Activated naive CD8-positive, alpha-beta T cell treated with anti-CD3 and anti-CD28 coated beads, Interleukin-2, amount 50 U/mL, for 16 hours (primary cell): ENCODE measurements at regions not wholly inside any gene's neighbourhood (a gene's known extent, or its start where the extent isn't known, plus 50 kb on each side); places are given as distances from the start of the nearest gene placed in this dataset.

ENCODE experiments used
- DNase-seq: peaks from one replicate; pipeline ENCODE4 v3.0.0-alpha.2; 2020; ENCODE audit warnings: low read depth, low spot score

DNA sequence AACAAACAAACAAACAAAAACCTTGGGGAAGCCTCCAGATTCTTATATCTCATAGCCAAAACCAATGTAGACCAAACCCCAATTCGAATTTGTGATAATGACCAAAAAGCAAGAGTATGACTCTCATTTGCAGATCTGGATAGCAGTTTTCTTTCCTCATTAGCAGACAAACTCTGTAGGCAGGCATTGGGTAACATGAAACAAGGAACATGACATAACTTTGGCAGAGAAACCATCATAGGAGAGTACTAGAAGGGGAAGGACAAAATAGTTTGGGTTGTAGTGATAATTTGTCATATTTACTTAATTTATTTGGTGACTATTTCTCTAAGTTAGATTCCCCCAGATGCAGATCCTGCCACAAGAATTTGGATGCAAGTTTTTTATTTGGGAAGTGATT, 187.8 kb downstream of the MID1IP1 start:
- DNase-seq, result no peak

DNA sequence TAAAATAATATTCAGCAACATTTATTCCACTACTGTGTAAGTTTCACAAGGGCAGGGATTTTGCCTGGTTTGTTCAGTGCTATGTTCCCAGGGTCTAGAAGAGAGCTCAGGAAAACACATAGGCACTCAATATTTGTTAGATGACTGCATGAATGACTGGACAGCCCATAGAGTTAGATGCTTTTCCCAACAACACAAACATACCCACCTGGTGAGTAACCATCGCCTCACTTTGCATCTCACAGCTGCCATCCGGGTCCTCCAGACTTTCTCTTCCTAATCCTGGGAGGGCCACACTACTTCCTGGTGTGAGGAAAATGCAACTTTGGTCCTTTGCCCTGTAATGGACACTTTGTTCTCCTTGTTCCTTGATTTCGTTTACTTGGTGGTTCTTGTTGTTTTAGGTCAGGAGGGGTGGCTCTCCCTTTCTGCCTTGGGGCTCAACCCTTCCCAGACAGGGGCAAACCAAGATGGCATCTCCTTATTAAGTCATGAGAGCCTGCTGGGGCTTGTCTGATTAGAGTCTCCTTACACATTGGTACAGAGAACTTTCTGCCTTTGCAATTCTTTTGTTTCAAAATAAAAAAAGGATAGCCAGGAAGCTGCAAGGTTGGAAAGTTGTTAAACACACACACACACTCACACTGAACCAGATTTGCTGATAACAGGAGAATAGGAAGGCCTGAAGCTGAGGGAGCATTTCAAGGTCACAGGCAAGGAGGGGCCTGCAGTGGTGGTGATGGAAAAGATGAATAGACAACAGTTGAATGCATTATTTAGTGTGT, 190.6 kb downstream of the MID1IP1 start:
- DNase-seq, result no peak

DNA sequence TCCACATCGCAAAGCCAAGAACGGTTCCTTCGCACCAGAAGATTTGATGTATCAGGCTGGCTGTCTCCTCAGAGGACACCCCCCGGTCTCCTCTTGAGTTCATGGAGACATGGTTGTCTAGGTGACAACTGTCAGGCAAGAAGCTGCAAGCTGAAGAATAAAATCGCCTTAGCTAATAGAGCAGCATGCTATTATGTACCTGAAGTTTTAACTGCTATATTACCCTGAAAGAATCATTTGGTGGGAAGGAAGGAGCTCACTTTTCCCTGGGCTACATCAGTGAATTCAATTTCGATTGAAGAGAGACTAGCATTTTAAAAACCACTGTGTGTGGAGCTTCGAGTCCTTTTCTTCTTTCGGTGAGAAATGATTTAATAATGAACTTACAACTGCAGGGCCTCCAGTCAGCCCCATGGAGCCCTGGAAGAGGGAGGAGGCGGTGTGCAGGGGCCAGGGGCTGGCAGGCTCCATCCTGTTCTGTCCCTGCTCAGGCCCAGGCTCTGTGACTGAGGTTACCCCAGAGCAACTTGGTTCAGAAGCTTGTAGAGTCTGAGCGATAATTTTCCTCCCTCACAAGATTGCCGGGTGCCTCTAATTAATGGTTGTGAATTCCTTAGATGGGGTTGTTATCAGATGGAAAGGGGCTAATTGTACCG, 191.3 kb downstream of the MID1IP1 start:
- no peak for DNase-seq

DNA sequence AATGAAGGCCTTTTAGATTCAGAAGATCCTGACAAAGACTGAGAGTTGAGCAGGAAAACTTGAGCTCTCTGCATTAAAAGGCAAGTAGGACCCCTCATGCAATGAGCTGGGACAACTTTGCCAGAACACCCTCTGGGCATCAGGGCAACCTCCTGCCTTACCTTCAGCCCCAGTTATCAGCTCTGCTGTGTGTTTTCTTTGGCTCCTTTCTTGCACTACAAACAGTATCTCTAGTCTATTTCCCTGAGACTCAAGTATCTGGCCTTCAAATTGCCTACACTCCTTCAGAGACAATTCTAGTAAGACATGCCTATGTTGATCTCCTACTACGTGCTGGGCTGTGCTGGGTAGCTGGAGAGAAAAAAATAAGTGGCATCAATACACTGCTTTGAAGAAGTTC, 192.2 kb downstream of the MID1IP1 start:
- DNase-seq, result no peak

DNA sequence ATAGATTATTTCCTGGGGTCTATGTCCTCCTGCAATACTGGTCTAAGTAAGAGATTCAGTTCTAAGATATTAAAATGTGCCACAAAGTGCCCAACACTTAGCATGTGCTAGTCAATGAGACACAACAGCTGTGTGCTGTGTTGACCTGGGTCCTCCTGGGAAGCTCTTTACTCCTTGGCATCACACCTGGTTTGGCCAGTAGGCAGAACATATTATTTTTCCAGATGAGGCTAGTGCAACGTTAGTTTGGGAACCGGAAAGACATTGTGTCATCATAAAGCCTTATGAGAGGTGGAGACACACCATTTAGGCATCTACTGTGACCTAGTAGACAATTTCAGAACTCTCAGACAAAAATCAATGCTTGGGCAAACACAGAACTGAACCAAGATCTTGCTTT, 197.8 kb downstream of the MID1IP1 start:
- DNase-seq, result no peak

DNA sequence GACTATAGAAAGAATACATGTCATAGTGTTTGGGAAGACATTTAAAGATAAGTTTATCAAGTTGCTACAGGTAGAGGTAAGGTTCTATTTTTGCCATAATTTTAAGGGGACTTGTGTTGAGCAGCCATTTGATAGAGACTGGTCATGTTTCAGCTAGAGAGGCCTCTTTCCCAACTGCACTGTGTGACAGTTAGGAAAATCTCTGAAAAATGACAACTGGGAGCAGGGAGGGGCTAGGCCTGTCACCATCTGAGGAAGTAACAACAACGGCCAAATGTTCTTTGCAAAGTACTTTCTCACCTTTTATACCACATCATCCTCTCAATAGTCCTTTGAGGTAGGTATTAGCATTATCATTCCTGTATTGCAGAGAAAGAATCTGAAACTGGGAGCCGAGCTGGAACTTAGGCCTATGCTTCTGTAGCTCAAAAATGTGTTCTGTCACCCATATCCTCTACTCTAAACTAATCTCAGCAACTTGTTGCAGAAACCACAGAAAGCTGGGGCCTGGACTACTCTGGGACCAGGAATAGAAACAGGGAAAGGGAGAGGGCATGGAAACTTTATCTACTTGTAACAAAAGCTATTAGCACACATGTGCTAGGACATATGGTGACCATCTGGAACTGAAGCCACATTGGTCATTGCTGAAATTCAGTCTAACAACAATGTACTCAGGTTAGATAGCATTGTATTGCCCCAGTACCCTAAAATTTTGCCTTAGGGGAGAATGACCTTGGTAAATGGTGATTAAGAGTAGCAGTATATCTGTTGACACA, 198.9 kb downstream of the MID1IP1 start:
- no peak for DNase-seq

DNA sequence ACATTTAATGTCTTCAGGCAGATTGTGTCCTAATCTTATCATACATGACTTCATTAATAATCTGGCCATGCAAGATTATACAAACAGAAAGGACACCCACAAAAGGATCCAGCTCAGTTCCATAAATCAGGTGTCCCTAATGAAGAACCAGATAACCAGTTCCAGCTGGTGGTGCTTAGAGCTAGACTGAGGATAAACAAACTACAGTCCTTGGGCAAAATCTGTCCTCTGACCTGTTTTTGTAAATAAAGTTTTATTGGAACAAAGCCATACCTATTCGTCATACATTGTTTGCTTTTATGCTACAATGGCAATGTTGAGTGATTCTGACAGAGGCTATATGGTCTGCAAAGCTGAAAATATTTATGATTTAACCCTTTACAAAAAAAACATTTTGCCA, 199.5 kb downstream of the MID1IP1 start:
- no peak for DNase-seq

DNA sequence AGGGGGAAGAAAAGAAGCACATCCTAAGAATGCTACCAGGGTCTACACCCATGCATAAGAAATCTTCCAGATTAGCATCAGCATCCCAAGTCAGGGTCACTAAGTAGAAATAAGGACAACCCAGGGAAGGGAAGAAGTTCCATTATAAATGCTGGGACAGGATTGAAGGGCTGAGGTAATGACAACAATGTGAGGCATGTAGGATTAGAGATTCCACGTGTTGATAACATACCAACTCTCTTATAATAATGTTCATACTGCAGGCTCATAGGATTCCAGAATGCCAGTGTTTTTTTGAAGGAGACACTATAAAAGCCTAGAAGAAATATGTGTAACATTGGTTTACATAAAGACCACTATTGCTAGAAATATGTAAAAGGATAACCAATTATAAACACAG, 201.2 kb downstream of the MID1IP1 start:
- no peak for DNase-seq

DNA sequence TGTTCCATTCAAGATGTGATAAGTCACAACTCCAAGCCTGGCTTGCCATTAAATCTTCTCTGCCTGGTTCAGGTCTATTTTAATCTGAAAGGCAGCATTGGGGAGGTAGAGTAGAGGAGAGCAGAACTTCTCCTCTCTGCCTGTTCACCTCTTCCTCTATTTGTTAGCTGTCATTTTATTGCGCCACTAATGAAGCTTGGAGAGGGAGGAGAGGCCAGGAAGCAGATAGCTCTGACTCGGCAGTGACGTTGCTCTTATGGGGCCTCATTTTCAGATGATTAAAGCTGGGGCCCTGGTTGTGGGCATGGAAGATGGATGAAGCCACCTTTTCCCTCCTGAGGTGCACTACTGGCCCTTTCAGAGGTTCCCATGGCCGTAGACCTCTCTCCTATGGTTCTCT, 207.3 kb downstream of the MID1IP1 start:
- no peak for DNase-seq

DNA sequence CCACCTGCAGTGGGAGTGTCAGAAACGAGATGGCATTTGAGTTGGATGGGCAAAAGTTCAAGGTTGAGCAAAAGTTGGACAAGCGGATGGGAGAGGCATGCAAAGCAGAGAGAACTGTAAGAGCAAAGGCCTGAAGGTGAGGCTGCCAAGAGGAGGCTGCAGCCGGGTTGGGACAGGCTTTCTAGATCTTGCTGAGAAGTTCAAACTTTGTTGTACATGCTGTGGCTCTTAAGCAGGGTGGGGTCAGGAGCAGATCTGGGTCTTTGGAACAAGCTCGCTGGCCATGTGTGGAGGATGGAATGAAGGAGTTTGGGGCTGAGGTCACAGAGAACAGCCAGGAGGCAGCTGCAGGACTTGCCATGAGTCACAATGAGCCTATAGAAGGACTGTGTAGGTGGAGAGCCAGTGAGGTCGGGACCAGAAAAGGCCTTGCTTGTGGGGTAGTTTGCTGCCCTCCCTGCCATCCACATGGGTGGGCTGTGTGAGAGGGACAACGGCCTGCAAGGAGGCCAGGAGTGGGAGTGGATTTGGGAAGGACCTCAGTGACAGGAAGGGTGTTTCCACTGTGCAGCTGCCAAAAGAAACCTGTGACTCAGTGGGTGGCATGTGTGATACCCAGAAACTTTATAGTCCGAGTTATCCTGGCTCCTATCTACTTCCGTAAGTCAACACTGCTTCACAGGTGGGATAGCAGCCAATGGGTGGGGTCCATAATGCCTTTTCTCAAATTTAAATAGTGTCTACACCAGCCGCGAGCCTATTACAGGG, 210.4 kb downstream of the MID1IP1 start:
- DNase-seq, result no peak

DNA sequence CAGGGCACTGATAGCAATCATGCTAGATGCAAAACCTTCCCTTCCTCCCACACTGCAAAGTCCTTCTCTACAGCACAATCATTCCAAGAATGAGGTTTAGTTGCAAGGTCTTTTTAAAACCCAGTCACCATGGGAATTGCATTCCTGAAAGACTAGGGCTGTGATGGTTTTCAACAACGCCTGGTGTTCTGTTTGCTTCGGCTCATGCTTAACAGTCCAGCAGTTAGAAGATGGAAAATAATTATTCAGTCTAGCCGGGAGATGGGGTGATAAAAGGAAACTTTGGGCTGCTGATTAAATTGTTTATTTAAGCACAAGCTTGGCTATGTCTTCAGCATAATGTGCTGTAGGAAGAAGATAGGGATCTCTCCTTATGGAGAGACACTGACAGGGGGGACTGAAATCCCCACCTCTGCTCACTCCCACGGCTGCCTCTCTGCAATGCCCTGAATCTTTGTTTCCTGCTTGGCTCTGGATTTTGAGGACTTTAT, 211.4 kb downstream of the MID1IP1 start:
- no peak for DNase-seq

DNA sequence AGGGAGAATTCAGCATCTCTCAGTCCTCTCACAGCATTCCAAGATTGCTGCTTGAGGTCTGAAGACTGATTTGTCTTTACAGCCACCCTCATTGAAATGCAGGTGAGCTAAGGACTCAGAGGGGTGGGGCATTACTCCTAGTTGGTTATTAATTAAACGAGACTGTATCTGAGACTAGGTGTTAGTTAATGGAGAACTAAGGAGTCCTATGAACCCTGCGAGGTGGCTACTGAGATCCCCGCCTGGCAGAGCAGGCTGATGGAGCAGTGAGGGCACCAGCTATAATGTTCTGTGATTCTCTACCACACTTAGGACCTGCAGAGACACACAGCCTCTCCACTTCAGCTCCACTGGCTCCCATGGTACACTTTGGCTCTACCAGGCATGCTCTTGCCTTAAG, 215.3 kb downstream of the MID1IP1 start:
- DNase-seq, result no peak

DNA sequence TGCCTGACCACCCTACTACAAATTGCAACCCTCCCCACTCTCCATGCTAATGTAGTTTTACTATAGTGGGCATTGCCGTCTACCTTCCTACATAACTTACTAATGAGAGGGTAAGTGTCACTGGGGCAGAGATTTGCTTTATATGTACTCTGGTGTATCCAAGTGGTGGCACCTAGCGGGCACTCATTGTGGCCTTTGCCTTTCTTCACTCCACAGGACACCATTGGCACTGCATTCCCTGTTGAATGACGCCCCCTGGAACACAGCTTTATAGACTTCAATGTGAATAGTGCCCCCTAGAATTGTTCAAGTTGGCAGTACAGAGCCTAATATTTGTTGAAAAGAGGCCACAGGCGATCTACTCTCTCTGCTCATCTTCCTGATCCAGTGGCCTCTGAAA, 215.8 kb downstream of the MID1IP1 start:
- DNase-seq, result no peak

DNA sequence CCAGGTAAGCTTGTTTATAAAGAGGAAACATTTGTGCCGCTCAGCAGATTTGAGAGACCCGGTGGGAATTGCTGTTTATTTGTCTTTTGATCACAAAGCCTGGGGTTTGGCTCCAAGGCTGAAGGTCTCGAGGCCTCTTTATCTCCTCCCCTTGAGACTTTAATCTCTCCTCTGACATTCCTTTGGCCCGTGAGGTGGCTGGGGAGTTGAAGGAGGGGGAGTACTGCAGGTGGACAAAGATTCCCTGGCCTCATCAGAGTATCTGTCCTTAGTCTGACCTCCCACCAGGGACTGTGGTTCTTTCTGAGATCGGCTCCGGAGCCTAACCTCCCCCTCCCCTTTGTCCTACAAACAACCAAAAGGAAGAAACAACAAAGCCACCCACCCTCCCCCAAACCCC, 216.5 kb downstream of the MID1IP1 start:
- no peak for DNase-seq

DNA sequence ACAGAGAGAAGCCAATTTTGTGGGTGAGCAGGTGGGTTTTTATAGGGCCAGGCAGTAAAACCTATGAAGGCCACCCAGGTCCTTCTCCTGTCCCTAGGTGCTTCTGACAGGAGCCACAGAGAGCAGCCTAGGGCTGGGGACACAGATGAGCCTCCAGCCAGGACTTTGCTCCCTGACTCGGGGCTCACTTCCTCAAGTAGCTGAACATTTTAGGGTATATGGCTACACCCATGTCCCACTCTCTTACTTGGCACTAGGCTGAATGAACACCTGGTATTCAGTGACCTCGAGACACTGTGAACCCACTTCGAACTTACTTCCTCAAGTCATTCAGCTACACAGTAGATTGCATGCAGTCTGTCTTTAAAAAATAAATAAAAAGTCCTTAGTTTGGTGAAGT, 217.3 kb downstream of the MID1IP1 start:
- DNase-seq, result no peak

DNA sequence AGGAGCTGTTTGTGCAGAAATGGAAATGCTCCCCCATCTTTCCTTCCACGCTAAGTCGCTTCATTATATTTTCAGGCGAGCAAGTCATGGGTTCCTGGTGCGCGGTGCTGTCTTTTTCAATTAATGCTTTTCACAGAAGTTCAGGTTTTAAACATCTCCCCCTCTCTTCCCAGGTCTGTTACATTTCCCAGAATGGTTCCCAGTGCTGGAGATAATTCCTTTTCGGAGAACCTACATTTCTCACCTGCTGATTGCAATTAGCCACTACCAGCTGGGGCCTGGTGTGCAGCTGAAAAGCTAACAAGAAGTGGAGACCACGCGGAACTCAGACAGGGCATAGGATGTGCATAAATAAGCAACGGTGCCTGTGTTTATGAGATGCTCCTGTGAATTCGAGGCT, 217.8 kb downstream of the MID1IP1 start:
- DNase-seq, result no peak

DNA sequence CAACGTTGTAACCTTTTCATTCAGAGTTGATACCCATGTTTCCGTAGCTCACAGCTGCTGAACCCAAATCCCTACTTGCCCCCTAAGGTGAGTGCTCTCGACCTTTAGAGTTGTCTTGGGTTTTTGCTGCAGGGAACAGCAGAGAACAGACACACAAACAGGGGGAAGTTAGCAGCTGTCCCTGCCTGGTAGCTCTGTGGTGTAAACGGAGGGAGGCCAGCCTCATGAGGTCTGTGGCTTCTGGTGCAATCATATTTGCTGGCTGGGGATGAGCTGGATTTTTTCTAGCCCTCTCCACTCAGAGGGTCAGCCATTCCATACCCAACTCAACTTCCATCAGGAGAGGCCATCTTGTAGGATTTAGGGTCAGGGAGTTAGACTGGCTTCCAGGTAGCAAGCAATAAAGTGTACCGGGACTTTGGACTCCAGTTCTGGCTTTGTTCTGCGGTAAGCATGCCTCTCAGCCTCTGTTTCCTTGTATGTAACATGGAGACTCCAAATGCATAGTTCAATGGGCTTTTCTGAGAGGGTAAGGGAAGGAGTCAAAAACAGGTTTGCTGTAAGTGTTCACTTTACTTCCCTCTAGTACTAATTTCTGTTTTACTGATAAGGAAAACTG, 218.9 kb downstream of the MID1IP1 start:
- DNase-seq, result no peak

DNA sequence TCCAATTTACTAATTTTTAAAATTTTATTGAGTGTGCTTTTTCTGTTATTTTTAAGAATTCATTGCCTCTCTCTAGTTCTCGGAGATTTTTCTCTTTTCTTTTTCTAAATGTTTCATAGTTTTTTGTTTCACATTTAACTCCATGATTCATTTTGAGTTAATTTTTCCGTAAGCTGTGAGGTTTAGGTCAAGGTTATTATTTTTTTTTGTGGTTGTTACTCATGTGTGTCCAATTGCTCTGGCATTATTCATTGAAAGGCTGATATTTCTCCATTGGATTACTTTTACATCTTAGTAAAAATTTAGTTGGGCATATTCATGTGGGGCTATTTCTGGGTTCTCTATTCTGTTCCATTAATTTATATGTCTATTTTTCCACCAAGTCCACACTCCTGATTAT, 220.8 kb downstream of the MID1IP1 start:
- no peak for DNase-seq

DNA sequence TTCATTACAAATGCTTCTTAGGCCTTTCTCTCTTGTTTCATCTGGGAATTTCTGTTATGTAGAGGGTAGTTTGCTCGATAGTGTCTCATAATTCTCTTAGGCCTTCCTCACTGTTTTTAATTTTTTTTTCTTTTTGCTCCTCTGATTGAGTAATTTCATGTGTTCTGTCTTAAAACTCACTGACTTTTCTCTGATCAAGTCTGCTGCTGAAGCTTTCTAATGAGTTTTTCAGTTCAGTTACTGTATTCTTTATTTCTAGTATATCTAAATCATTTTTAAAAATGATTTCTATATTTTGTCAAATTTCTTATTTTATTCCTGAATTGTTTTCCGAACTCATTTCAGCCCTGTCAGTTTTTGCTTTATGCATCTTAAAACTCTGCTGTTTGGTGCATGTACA, 228.0 kb downstream of the MID1IP1 start:
- no peak for DNase-seq

DNA sequence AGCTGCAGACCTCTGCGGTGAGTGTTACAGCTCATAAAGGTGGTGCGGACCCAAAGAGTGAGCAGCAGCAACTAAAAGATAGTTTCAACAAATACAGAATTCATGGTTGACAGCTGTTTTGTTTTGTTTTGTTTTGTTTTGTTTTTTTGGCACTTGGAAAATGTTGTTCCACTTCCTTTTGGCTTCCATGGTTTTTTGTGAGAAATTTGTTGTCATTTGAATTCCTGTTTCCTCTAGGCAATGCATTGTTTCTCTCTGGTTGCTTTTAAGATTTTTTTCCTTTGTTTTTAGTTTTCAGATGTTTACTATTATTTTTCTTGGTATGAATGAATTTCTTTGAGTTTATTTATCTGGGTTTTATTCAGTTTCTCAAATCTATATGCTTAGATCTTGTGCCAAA, 229.4 kb downstream of the MID1IP1 start:
- DNase-seq, result no peak

DNA sequence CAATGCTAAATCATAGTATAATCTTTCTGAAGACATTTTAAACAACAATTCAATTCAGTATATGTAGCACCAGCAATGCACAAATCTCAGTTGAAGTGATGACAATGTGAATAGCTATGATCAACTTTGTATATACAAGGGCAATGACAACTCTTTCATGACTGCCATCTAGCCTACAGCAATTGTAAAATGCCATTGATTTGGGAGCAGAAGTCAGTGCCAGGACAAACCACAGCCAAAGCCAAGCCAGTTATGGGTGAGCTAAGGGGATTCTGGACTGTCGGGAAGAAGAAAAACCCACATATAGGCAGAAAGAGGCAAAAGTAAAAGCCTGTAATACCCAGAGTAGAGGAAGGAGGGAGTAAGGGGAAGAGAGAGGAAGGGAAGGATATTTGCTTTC, 238.6 kb downstream of the MID1IP1 start:
- DNase-seq, result no peak
